HG03025 (cell line): ENCODE measurements at regions not wholly inside any gene's neighbourhood (a gene's known extent, or its start where the extent isn't known, plus 50 kb on each side); places are given as distances from the start of the nearest gene placed in this dataset.
"Not testable (repeated sequence)": the region's sequence is repeated elsewhere in the genome, so short reads cannot be mapped to it uniquely, and the experiment has no call there.

Experiments used
- ATAC-seq: cut with Tn5 transposase; IDR thresholded peaks from one replicate; pipeline ENCODE4 v1.9.1; 2021; ENCODE audit warnings: mild to moderate bottlenecking, moderate library complexity; ENCODE audit not compliant: unreplicated experiment, low FRiP score

- no peak for ATAC-seq
Observed at GRCh38 chr7:114799628-114800028, 122.3 kb upstream of the MDFIC start.

- no peak for ATAC-seq
Observed at GRCh38 chr7:114802632-114803031, 119.3 kb upstream of the MDFIC start.

- ATAC-seq: no peak
Observed at GRCh38 chr7:114806590-114807162, 115.2 kb upstream of the MDFIC start.

- ATAC-seq: no peak
Observed at GRCh38 chr7:114812570-114812969, 109.3 kb upstream of the MDFIC start.

- no peak for ATAC-seq
Observed at GRCh38 chr7:114813624-114814023, 108.3 kb upstream of the MDFIC start.

- not testable (repeated sequence) for ATAC-seq
Observed at GRCh38 chr7:114817036-114817435, 104.9 kb upstream of the MDFIC start.

GRCh38 chr7:114818501-114818900, 103.4 kb upstream of the MDFIC start:
- no peak for ATAC-seq

GRCh38 chr7:114819616-114820362, 102.1 kb upstream of the MDFIC start:
- ATAC-seq: no peak

- no peak for ATAC-seq
Observed at GRCh38 chr7:114821030-114821900, 100.6 kb upstream of the MDFIC start.

- ATAC-seq: no peak
Observed at GRCh38 chr7:114822131-114822530, 99.8 kb upstream of the MDFIC start.

GRCh38 chr7:114822844-114823243, 99.0 kb upstream of the MDFIC start:
- ATAC-seq: no peak

- no peak for ATAC-seq
Observed at GRCh38 chr7:114823290-114823689, 98.6 kb upstream of the MDFIC start.

GRCh38 chr7:114825423-114825951, 96.4 kb upstream of the MDFIC start:
- no peak for ATAC-seq

GRCh38 chr7:114830952-114831351, 90.9 kb upstream of the MDFIC start:
- ATAC-seq: no peak

- ATAC-seq: peak; percentile 92
Observed at GRCh38 chr7:114832906-114833595, 88.8 kb upstream of the MDFIC start.

GRCh38 chr7:114835303-114835702, 86.6 kb upstream of the MDFIC start:
- ATAC-seq: no peak

GRCh38 chr7:114835861-114836260, 86.0 kb upstream of the MDFIC start:
- no peak for ATAC-seq

- ATAC-seq: no peak
Observed at GRCh38 chr7:114842551-114843065, 79.3 kb upstream of the MDFIC start.

- ATAC-seq: no peak
Observed at GRCh38 chr7:114843102-114843501, 78.8 kb upstream of the MDFIC start.

GRCh38 chr7:114851406-114852061, 70.4 kb upstream of the MDFIC start:
- ATAC-seq: no peak
